ENCODE measurements at regions not wholly inside any gene's neighbourhood (a gene's known extent, or its start where the extent isn't known, plus 50 kb on each side); places are given as distances from the start of the nearest gene placed in this dataset.
"Not testable (repeated sequence)": the region's sequence is repeated elsewhere in the genome, so short reads cannot be mapped to it uniquely, and the experiment has no call there.

GRCh38 chr3:6248528-6248927, 612.4 kb upstream of the GRM7 start:
- no peak for DNase-seq

- no peak for DNase-seq
Measured at GRCh38 chr3:6249679-6250078, 611.2 kb upstream of the GRM7 start.

- no peak for DNase-seq
Measured at GRCh38 chr3:6250167-6250566, 610.7 kb upstream of the GRM7 start.

GRCh38 chr3:6251612-6252400, 609.1 kb upstream of the GRM7 start:
- no peak for DNase-seq

GRCh38 chr3:6254490-6254889, 606.4 kb upstream of the GRM7 start:
- DNase-seq = no peak

GRCh38 chr3:6255229-6255628, 605.7 kb upstream of the GRM7 start:
- no peak for DNase-seq

- DNase-seq = no peak
Measured at GRCh38 chr3:6260551-6261191, 600.2 kb upstream of the GRM7 start.

- DNase-seq = no peak
Measured at GRCh38 chr3:6262010-6262409, 598.9 kb upstream of the GRM7 start.

- DNase-seq = no peak
Measured at GRCh38 chr3:6264036-6264435, 596.9 kb upstream of the GRM7 start.

- DNase-seq = no peak
Measured at GRCh38 chr3:6264906-6265305, 596.0 kb upstream of the GRM7 start.

GRCh38 chr3:6266135-6266534, 594.8 kb upstream of the GRM7 start:
- no peak for DNase-seq

- no peak for DNase-seq
Measured at GRCh38 chr3:6273878-6274277, 587.0 kb upstream of the GRM7 start.

GRCh38 chr3:6281662-6282061, 579.3 kb upstream of the GRM7 start:
- no peak for DNase-seq

- no peak for DNase-seq
Measured at GRCh38 chr3:6282918-6283317, 578.0 kb upstream of the GRM7 start.

GRCh38 chr3:6287088-6287875, 573.6 kb upstream of the GRM7 start:
- no peak for DNase-seq

- DNase-seq = no peak
Measured at GRCh38 chr3:6301626-6302025, 559.3 kb upstream of the GRM7 start.

GRCh38 chr3:6315906-6316305, 545.0 kb upstream of the GRM7 start:
- DNase-seq = no peak

GRCh38 chr3:6321999-6322398, 538.9 kb upstream of the GRM7 start:
- DNase-seq = no peak

- DNase-seq = no peak
Measured at GRCh38 chr3:6326771-6327170, 534.1 kb upstream of the GRM7 start.

- DNase-seq = not testable (repeated sequence)
Measured at GRCh38 chr3:6340980-6341325, 520.0 kb upstream of the GRM7 start.

- no peak for DNase-seq
Measured at GRCh38 chr3:6351752-6352151, 509.2 kb upstream of the GRM7 start.

GRCh38 chr3:6354653-6355052, 506.3 kb upstream of the GRM7 start:
- no peak for DNase-seq

GRCh38 chr3:6362406-6362805, 498.5 kb upstream of the GRM7 start:
- DNase-seq = no peak

GRCh38 chr3:6367171-6367570, 493.7 kb upstream of the GRM7 start:
- DNase-seq = no peak
